HEK293 (cell line): ENCODE measurements at regions not wholly inside any gene's neighbourhood (a gene's known extent, or its start where the extent isn't known, plus 50 kb on each side); places are given as distances from the start of the nearest gene placed in this dataset.

ENCODE experiments used
- CTCF ChIA-PET: fragments of 350-600 bp; formaldehyde crosslinking; extraction: SDS; loops from one replicate; lab custom pipeline; 2021; ENCODE audit warnings: antibody characterized with exemption; lab: Yijun Ruan, JAX
- POLR2A ChIA-PET: fragments of 300-600 bp; formaldehyde crosslinking; extraction: SDS; loops from one replicate; lab custom pipeline; 2020; ENCODE audit warnings: antibody characterized with exemption, inconsistent platforms; lab: Yijun Ruan, JAX
- H3K27ac ChIP-seq: fragments of 200-500 bp; sonication (Bioruptor generic); 2 replicates; pipeline ENCODE4 v1.5.1; 2014; ENCODE audit warnings: low read depth, low read length, control low read depth, inconsistent platforms; ENCODE audit errors: extremely low read depth
- H3K36me3 ChIP-seq, 2 experiments: fragments of 200-500 bp in 1 of 2; sonication (Bioruptor generic) in 1 of 2; 1 replicate in 1 of 2; 2 replicates in 1 of 2; pipeline ENCODE4 v1.5.1; 2014 to 2017; ENCODE audit warnings: inconsistent platforms in 2 of 2, low read length in 2 of 2; ENCODE audit not compliant: control insufficient read depth in 2 of 2, insufficient read depth in 1 of 2
- H3K4me1 ChIP-seq: fragments of 200-500 bp; sonication (Bioruptor generic); 2 replicates; pipeline ENCODE4 v1.5.1; 2014; ENCODE audit warnings: mild to moderate bottlenecking, low read length, inconsistent platforms; ENCODE audit not compliant: control insufficient read depth, insufficient read depth
- H3K4me3 ChIP-seq: 2 replicates; pipeline ENCODE4 v1.5.1; 2011; ENCODE audit warnings: low read depth, mild to moderate bottlenecking, control low read depth, low read length, moderate library complexity
- H3K9me3 ChIP-seq: fragments of 200-500 bp; sonication (Bioruptor generic); 2 replicates; pipeline ENCODE4 v1.5.1; 2014; ENCODE audit warnings: low read depth, low read length, inconsistent platforms; ENCODE audit not compliant: control insufficient read depth, insufficient read depth
- CTCF ChIP-seq: fragments of 450-650 bp; formaldehyde crosslinking; IDR thresholded peaks from 2 replicates; pipeline ENCODE4 v1.5.1; 2016; ENCODE audit warnings: missing biosample characterization, missing genetic modification characterization
- GLI4 ChIP-seq: fragments of 450-650 bp; formaldehyde crosslinking; IDR thresholded peaks from 2 replicates; pipeline ENCODE4 v1.5.1; 2016; ENCODE audit warnings: missing biosample characterization, missing genetic modification characterization
- KLF10 ChIP-seq: fragments of 450-650 bp; IDR thresholded peaks from 2 replicates; pipeline ENCODE4 v1.5.1; 2018; ENCODE audit warnings: missing biosample characterization, mild to moderate bottlenecking, missing genetic modification characterization
- MYNN ChIP-seq: fragments of 450-650 bp; formaldehyde crosslinking; IDR thresholded peaks from 2 replicates; pipeline ENCODE4 v1.5.1; 2016; ENCODE audit warnings: missing biosample characterization, missing genetic modification characterization, borderline replicate concordance
- OSR2 ChIP-seq: fragments of 450-650 bp; formaldehyde crosslinking; IDR thresholded peaks from 2 replicates; pipeline ENCODE4 v1.5.1; 2016; ENCODE audit warnings: missing biosample characterization, missing genetic modification characterization
- PATZ1 ChIP-seq: fragments of 450-650 bp; formaldehyde crosslinking; IDR thresholded peaks from 2 replicates; pipeline ENCODE4 v1.5.1; 2016; ENCODE audit warnings: missing biosample characterization, missing genetic modification characterization
- PBX3 ChIP-seq: sonication (generic); formaldehyde crosslinking; IDR thresholded peaks from 2 replicates; pipeline ENCODE4 v1.8.1; 2022; ENCODE audit warnings: mild to moderate bottlenecking, moderate library complexity, missing genetic modification reagents
- REST ChIP-seq: fragments of 450-650 bp; formaldehyde crosslinking; IDR thresholded peaks from 2 replicates; pipeline ENCODE4 v1.5.1; 2016; ENCODE audit warnings: missing biosample characterization, missing genetic modification characterization
- ZEB2 ChIP-seq: fragments of 450-650 bp; formaldehyde crosslinking; IDR thresholded peaks from 2 replicates; pipeline ENCODE4 v1.5.1; 2016; ENCODE audit warnings: missing biosample characterization, missing genetic modification characterization
- ZNF112 ChIP-seq: fragments of 450-650 bp; formaldehyde crosslinking; IDR thresholded peaks from 2 replicates; pipeline ENCODE4 v1.5.0; 2017; ENCODE audit warnings: missing biosample characterization, missing genetic modification characterization
- ZNF19 ChIP-seq: fragments of 450-650 bp; formaldehyde crosslinking; IDR thresholded peaks from 2 replicates; pipeline ENCODE4; 2016; ENCODE audit warnings: missing biosample characterization, missing genetic modification characterization, low read depth
- ZNF248 ChIP-seq: fragments of 450-650 bp; formaldehyde crosslinking; IDR thresholded peaks from 2 replicates; pipeline ENCODE4 v1.5.1; 2017; ENCODE audit warnings: missing biosample characterization, missing genetic modification characterization
- ZNF558 ChIP-seq: fragments of 450-650 bp; formaldehyde crosslinking; IDR thresholded peaks from 2 replicates; pipeline ENCODE4 v1.5.1; 2016; ENCODE audit warnings: missing biosample characterization, missing genetic modification characterization
- ZNF610 ChIP-seq: fragments of 450-650 bp; formaldehyde crosslinking; IDR thresholded peaks from 2 replicates; pipeline ENCODE4 v1.5.1; 2016; ENCODE audit warnings: missing biosample characterization, missing genetic modification characterization, borderline replicate concordance
- ZNF677 ChIP-seq: fragments of 450-650 bp; IDR thresholded peaks from 2 replicates; pipeline ENCODE4 v1.5.0; 2018; ENCODE audit warnings: missing biosample characterization, mild to moderate bottlenecking, missing genetic modification characterization, moderate library complexity
- ZNF707 ChIP-seq: fragments of 450-650 bp; formaldehyde crosslinking; IDR thresholded peaks from 2 replicates; pipeline ENCODE4 v1.5.1; 2016; ENCODE audit warnings: missing biosample characterization, missing genetic modification characterization
- ZNF76 ChIP-seq: fragments of 450-650 bp; formaldehyde crosslinking; IDR thresholded peaks from 2 replicates; pipeline ENCODE4; 2016; ENCODE audit warnings: low read depth, missing biosample characterization, missing genetic modification characterization, borderline replicate concordance
- ZNF777 ChIP-seq: fragments of 450-650 bp; formaldehyde crosslinking; IDR thresholded peaks from 2 replicates; pipeline ENCODE4 v1.5.1; 2017; ENCODE audit warnings: missing biosample characterization, missing genetic modification characterization, borderline replicate concordance
- TF ChIP-seq, protein P1 (sequence below): fragments of 450-650 bp; formaldehyde crosslinking; IDR thresholded peaks from 2 replicates; pipeline ENCODE4 v1.5.1; 2016; ENCODE audit warnings: missing biosample characterization, missing genetic modification characterization
- TF ChIP-seq, protein P2 (sequence below): fragments of 450-650 bp; formaldehyde crosslinking; conservative IDR thresholded peaks from 2 replicates; pipeline ENCODE4 v1.5.1; 2016; ENCODE audit warnings: low read depth, missing biosample characterization, missing genetic modification characterization

GRCh38 chr6:110033101-110033500 lies 55.0 kb downstream of the GPR6 start:
- no peaks in the 10 kb centered on the region for H3K9me3 ChIP-seq
- CTCF ChIA-PET: interaction anchor here (0.7 to 1.3 kb wide), 3 partner anchors 20 to 845 kb away, joined by 3 to 4 read pairs (median 3); no protein-coding TSS in a partner anchor
- POLR2A ChIA-PET: no interaction called here
- H3K4me3 ChIP-seq: no peak overlapping the region
- H3K36me3 ChIP-seq: no peaks in the 10 kb centered on the region
- no peak for TF ChIP-seq GLI4 (tag by site-specific recombination)
- no peak for TF ChIP-seq ZNF558 (tag by site-specific recombination)
- no peak for TF ChIP-seq PATZ1
- TF ChIP-seq ZNF610: no peak
- TF ChIP-seq ZNF76: no peak
- no peak for TF ChIP-seq ZNF112 (tag by site-specific recombination)
- no peak for TF ChIP-seq MYNN (tag by site-specific recombination)
- TF ChIP-seq ZNF19: no peak
- no peak for TF ChIP-seq PBX3
- TF ChIP-seq, protein P1, sequence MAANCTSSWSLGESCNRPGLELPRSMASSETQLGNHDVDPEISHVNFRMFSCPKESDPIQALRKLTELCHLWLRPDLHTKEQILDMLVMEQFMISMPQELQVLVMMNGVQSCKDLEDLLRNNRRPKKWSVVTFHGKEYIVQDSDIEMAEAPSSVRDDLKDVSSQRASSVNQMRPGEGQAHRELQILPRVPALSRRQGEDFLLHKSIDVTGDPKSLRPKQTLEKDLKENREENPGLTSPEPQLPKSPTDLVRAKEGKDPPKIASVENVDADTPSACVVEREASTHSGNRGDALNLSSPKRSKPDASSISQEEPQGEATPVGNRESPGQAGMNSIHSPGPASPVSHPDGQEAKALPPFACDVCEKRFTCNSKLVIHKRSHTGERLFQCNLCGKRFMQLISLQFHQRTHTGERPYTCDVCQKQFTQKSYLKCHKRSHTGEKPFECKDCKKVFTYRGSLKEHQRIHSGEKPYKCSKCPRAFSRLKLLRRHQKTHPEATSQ (tag by site-specific recombination): no peak
- TF ChIP-seq OSR2: no peak
- TF ChIP-seq REST (tag by site-specific recombination): no peak
- TF ChIP-seq ZNF677 (tag by site-specific recombination): no peak
- no peak for TF ChIP-seq ZNF707
- TF ChIP-seq CTCF: no peak
- no peak for TF ChIP-seq ZNF248 (tag by site-specific recombination)
- TF ChIP-seq, protein P2, sequence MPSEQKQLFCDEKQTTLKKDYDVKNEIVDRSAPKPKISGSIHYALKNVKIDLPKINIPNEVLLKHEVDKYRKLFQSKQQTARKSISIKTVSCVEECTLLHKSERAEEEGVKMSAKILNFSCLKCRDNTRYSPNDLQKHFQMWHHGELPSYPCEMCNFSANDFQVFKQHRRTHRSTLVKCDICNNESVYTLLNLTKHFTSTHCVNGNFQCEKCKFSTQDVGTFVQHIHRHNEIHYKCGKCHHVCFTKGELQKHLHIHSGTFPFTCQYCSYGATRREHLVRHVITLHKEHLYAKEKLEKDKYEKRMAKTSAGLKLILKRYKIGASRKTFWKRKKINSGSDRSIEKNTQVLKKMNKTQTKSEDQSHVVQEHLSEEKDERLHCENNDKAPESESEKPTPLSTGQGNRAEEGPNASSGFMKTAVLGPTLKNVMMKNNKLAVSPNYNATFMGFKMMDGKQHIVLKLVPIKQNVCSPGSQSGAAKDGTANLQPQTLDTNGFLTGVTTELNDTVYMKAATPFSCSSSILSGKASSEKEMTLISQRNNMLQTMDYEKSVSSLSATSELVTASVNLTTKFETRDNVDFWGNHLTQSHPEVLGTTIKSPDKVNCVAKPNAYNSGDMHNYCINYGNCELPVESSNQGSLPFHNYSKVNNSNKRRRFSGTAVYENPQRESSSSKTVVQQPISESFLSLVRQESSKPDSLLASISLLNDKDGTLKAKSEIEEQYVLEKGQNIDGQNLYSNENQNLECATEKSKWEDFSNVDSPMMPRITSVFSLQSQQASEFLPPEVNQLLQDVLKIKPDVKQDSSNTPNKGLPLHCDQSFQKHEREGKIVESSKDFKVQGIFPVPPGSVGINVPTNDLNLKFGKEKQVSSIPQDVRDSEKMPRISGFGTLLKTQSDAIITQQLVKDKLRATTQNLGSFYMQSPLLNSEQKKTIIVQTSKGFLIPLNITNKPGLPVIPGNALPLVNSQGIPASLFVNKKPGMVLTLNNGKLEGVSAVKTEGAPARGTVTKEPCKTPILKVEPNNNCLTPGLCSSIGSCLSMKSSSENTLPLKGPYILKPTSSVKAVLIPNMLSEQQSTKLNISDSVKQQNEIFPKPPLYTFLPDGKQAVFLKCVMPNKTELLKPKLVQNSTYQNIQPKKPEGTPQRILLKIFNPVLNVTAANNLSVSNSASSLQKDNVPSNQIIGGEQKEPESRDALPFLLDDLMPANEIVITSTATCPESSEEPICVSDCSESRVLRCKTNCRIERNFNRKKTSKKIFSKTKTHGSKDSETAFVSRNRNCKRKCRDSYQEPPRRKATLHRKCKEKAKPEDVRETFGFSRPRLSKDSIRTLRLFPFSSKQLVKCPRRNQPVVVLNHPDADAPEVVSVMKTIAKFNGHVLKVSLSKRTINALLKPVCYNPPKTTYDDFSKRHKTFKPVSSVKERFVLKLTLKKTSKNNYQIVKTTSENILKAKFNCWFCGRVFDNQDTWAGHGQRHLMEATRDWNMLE (tag by site-specific recombination): no peak
- no peak for TF ChIP-seq ZEB2 (tag by site-specific recombination)
- TF ChIP-seq KLF10 (tag by site-specific recombination): no peak
- TF ChIP-seq ZNF777 (tag by site-specific recombination): no peak
- no peak overlapping the region for H3K27ac ChIP-seq
- no peaks in the 10 kb centered on the region for H3K4me1 ChIP-seq
